ENCODE measurements at regions not wholly inside any gene's neighbourhood (a gene's known extent, or its start where the extent isn't known, plus 50 kb on each side); places are given as distances from the start of the nearest gene placed in this dataset.

GRCh38 chr1:4518621-4519020 is 135.8 kb upstream of the AJAP1 start:
- DNase-seq (ENCODE audit: low spot score), result no peak

DNA sequence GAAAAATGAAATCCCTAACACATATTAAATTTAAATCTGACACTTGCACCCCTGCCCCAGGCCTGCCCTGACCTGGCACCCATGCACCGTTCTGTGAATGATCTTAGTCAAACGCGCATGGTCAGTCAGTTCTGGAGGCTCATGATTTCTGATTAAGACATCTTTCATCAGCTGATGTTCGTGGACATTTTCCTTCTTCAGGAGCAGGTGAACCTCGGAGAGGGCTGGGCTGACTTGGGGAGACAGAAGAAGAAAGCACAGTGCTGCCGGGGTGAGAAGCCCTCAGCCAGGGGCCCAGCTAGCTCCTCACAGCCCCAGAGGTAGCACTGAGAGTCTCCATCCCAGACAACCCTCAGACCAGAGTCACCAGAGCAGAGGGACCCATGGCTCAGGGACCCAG is 134.5 kb upstream of the AJAP1 start:
- DNase-seq (ENCODE audit: low spot score), result no peak

DNA sequence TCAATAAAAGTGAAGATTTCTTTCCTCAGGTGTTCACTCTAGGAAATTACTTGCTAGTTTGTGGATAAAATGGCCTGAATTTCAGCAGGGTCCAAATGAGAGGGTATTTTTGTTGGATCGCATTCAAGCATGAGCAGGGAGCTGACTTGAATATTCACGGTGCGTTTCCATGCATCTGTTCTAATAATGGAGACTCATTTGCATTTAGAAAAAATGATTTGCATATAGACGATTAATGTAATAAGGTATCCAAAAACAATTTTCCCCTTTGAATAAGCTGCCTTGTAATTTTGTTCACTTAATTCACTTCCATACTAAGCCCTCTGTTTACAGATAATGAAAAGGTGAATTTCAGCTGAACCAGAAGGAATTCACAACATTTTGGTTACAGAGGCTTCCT is 130.9 kb upstream of the AJAP1 start:
- no peak for DNase-seq (ENCODE audit: low spot score)

DNA sequence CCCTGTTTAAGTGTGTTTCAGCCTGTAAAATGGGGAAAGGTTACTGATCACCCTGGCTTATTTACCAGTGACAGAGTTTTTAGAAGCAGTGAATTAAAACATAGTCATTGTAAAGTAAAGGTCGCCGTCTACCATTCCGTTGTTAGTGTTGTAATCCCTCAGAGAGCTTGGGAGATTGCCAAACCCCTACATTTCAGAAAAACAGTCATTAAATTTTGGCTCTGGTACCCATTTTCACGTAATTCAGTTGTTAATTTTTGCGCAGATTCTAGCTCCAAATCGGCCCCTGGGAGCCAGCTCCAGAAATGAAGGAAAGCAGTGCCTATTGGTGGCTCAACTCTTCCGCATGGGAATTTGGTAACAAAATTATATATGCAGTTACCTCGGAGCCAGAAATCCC is 127.7 kb upstream of the AJAP1 start:
- no peak for DNase-seq (ENCODE audit: low spot score)

DNA sequence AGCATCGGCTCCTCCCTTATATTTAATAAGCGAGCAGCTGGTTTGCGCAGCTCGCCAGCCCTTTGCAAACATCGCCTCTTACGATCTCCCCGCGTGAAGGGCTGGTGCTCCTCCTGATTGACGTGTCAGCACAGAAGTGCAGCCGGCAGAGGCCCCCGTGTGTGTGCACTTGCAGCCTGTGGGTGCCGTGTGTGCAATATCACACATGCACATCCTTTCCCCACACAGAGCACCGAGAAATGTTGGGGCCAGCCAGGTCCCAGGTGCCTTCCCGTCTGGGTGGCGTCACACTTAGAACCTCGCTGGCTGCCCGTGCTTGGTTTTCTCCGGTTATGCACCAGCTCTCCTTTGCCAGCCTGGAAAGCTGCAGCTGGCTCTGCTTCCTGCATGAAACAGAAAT is 126.6 kb upstream of the AJAP1 start:
- no peak for DNase-seq (ENCODE audit: low spot score)

DNA sequence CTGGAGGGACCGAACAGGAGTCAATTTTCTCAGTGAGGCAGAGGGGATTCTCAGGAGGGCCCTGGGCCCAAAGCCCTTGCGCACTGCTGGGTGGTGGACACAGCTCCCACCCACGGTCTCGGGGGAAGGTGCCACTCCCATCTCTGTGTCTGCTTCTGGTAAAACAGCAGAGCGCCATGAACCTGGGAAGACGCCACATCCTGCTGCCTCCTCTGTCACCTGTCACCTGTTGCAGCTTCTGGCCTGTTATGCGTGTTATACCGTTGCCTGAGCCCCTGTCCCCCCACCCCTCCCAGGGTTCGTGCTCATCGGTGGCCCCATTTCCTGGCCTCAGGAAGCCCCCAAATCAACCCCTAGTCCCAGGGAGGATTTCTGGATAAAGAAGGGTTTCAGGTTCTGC is 125.8 kb upstream of the AJAP1 start:
- no peak for DNase-seq (ENCODE audit: low spot score)

DNA sequence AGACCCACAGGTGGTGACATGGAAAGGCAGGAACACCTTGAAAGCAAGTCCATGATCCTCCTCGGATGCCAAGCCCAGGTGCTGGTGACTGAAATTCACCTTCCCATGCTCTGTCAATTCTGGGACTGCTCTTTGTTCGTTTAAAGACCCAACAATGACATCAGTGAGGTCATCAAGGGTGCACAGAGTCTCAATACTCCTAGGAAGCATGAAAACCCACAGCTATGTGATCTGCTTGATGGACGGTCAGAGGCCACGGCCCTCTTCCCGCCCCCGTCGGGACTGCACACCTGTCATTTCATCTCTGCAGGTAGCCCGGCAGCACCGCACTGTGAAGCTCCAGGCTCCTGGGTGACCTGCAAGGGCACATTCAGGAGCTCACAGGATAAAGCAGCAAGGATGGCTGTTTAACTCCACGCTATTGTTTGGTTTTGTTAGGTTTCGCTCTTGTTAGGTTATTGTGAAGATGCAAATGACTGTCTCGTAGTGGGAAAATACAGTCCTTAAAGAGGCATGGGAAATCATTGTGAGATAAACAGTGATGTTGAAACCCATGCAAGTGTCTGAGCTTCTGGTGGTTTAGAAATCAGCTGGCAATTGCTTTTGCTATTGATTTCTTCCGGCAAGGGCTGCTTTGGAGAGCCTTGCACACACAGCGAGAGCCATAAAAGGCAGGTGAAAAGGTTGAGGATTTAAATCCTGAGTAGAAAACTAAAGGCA is 124.8 kb upstream of the AJAP1 start:
- no peak for DNase-seq (ENCODE audit: low spot score)

- no peak for DNase-seq (ENCODE audit: low spot score)
Measured at GRCh38 chr1:4530166-4530785, 124.1 kb upstream of the AJAP1 start.

DNA sequence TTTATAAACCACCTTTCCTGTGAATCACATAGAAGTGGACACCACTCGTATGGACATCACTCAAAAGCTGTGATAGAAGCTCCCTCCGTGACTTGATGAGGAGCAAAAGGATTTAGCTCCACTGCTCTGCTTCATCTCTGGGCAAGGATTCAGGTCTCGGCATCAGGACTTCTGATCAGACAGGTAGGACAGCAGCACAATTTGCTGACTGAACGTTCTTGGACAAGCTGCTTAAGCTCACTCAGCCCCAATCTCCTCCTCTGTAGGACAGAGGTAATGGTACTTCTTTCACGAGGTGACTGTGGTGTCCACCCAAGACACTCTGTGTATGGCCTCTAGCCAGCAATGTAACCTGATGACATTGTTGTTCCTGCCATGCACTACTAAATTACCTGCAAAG is 122.6 kb upstream of the AJAP1 start:
- no peak for DNase-seq (ENCODE audit: low spot score)

DNA sequence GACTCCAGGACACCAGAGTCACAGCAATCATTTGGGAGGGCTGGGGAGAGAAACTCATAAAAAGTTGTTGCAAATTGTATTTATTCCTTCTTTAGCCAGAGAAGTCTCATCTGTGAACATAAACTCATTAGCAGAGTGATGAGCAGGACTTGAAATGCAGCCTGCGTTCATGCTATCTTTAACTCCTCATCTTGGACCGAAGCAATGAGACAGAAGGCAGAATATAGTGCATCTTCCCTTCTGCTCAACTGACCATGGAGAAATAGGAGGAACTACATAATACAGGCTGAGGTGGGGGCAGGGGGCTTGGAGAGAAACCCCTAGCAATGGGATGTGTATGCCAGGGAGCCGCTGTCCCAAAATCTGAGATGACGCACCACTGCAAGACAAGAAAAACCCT is 121.8 kb upstream of the AJAP1 start:
- DNase-seq (ENCODE audit: low spot score), result no peak

DNA sequence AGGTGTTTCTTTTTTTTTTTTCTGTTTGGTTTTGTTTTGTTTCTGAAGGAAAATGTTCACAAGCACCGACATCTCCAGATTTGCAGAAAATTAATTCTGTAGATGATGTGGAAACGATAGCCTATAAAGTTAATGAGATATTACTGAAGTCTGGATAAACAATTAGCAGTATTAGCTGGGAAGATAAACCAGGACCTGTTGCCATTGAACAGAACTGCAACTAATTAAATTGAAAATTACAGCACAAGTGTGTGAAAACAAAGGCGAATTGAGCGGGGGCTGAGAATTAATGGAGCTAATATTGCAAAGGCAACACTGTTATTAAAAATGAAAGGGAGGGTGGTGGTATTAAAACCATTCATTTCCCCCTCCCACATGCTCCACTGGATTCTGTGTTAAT is 107.5 kb upstream of the AJAP1 start:
- DNase-seq (ENCODE audit: low spot score), result no peak

DNA sequence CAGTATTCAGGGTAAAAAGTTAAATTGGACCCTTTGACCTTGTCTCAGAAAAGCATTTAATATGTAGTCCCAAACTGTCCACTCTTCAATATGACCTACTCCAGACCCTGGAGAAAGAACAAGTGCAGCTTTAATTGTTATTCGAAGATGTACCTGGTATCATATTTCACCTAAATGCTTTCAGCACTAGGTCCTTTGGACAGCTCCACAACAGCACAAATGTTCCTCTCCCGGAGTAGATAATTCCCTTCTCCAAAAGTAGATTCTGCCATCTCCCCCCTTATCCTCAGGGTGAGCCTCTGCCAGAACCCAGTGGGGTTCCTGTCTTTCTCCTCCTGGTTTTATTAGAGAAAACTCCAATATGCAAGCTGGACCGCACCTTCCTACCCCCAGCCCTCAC is 104.5 kb upstream of the AJAP1 start:
- DNase-seq (ENCODE audit: low spot score), result no peak

GRCh38 chr1:4550941-4551340 is 103.5 kb upstream of the AJAP1 start:
- DNase-seq (ENCODE audit: low spot score), result no peak

DNA sequence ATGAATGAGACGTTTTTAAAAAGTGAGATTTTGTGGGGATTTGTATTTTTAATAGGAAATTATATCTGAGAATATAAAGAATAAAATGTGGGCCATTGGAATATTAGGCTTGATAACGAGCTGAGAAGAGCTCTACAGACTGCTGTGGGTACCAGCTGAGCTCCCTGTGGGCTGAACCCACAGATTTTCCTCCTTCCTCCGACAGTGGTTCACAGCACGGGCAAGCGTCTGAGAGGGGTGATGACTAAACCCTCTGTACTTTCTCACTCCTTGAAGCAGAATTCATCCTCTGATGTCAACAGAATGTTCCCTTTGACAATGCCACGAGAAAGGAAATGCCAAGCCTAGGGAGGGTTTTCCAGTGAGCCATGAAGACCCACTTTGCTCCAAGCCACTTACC is 102.7 kb upstream of the AJAP1 start:
- DNase-seq (ENCODE audit: low spot score), result no peak

- no peak for DNase-seq (ENCODE audit: low spot score)
Measured at GRCh38 chr1:4553761-4554160, 100.6 kb upstream of the AJAP1 start.

DNA sequence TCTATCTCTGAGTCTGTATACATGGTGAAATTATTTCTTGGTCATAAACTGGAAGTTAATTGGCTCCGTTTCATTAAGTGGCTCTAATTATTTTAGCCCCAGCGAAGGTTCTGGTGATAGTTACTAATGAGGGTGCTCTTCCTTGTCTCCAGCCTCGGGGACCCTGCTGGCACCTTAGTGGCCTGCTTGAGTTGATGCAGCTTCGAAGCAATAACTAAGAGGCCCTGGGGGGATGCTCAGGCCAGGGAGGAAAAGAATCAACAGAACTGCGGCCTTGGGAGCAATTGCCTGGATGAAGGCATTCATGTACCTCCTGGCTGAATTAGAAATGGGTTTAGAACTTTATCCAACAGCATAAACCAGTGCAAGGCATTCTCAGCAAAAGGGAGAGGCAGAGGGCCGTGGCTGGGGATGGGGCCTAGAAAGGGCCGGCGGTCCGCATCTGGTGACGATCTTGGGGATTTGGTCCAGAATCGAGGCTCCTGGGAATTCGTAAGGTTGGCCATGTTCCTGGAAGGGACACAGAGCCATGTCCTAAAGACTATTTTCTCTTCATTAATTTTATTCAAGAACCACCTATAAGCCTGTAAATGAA is 100.0 kb upstream of the AJAP1 start:
- no peak for DNase-seq (ENCODE audit: low spot score)

- no peak for DNase-seq (ENCODE audit: low spot score)
Measured at GRCh38 chr1:4557949-4558348, 96.5 kb upstream of the AJAP1 start.

GRCh38 chr1:4561205-4561604 is 93.2 kb upstream of the AJAP1 start:
- no peak for DNase-seq (ENCODE audit: low spot score)

- no peak for DNase-seq (ENCODE audit: low spot score)
Measured at GRCh38 chr1:4562321-4562720, 92.1 kb upstream of the AJAP1 start.

DNA sequence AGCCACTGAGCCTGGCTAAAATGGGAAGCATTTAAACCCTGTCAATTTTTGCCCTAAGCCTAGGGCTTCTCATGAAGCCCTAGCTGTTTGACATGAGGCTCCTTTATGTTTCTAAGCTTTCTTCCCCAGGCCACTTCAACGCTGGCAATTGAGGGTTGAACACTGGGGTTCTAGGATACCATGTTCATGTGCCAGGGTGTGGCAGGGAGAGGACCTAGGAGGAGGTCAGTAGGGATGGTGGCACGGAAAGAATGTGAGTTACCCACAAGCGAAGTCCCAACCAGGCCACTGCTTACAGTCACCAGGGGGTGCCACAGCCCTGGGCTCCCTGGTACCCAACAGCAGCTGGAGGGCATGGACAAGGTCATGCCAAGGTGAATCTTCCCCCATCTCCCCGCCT is 90.8 kb upstream of the AJAP1 start:
- no peak for DNase-seq (ENCODE audit: low spot score)

- DNase-seq (ENCODE audit: low spot score), result no peak
Measured at GRCh38 chr1:4564051-4564450, 90.4 kb upstream of the AJAP1 start.

DNA sequence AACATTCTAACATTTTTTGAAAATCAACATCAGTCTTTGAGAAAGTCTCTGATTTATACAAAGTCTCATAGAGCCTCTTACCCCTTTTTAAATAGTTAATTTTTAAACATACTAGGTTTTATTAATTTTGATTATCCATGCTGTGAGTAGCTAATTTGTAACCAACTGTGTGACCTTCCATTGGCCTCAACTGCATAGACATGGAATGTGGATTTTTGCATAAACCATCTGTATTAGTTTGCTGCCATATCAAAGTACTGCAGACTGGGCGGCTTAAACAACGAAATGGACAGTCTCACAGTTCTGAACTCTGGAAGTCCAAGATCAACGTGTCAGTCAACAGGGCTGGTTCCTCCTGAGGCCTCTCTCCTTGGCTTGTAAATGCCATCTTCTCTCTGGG is 89.2 kb upstream of the AJAP1 start:
- DNase-seq (ENCODE audit: low spot score), result no peak

GRCh38 chr1:4565801-4566449 is 88.5 kb upstream of the AJAP1 start:
- no peak for DNase-seq (ENCODE audit: low spot score)

Measured in A172 (cell line).